ENCODE measurements at regions not wholly inside any gene's neighbourhood (a gene's known extent, or its start where the extent isn't known, plus 50 kb on each side); places are given as distances from the start of the nearest gene placed in this dataset.

DNA sequence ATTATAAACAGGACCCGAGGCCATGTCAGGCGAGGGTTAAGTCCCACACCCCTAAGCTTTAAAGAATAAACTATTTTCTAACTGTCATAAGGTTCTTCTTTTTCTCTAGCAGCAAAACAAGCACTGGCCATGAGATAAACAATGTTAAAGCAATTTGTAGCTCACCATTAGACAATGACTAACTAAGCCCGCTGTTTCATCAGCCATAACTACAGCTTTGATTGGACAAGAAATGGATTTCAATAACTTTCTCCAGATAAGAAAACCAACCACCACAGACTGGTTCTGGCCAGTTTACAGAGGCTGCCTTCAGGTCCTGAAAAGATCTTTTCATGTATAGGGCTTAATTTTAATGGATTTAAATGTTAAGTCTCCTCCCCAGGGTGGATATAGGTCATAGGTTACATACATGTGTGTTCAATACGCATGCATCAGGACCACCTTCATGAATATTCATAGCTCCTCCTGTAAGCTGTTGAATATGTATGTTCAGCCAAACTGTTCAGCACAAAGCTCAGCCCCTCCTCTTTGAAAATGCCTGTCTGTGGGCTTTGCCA, 108.7 kb upstream of the RAB6C start:
- TF ChIP-seq, protein P1, sequence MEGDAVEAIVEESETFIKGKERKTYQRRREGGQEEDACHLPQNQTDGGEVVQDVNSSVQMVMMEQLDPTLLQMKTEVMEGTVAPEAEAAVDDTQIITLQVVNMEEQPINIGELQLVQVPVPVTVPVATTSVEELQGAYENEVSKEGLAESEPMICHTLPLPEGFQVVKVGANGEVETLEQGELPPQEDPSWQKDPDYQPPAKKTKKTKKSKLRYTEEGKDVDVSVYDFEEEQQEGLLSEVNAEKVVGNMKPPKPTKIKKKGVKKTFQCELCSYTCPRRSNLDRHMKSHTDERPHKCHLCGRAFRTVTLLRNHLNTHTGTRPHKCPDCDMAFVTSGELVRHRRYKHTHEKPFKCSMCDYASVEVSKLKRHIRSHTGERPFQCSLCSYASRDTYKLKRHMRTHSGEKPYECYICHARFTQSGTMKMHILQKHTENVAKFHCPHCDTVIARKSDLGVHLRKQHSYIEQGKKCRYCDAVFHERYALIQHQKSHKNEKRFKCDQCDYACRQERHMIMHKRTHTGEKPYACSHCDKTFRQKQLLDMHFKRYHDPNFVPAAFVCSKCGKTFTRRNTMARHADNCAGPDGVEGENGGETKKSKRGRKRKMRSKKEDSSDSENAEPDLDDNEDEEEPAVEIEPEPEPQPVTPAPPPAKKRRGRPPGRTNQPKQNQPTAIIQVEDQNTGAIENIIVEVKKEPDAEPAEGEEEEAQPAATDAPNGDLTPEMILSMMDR (IDR thresholded peaks at IDR 0.05; ENCODE audit: poor library complexity), result no peak
- TF ChIP-seq EZH2phosphoT487 (IDR thresholded peaks at IDR 0.05; ENCODE audit: low read depth, severe bottlenecking, unreplicated experiment) (no peak), EZH2 (IDR thresholded peaks at IDR 0.05; ENCODE audit: borderline replicate concordance) (no peak)
